GM12865 (cell line): ENCODE measurements at regions not wholly inside any gene's neighbourhood (a gene's known extent, or its start where the extent isn't known, plus 50 kb on each side); places are given as distances from the start of the nearest gene placed in this dataset.

Experiments used
- DNase-seq: peaks from one replicate; pipeline ENCODE4 v3.0.0; 2010; ENCODE audit warnings: low read depth
- H3K4me3 ChIP-seq: 2 replicates; pipeline ENCODE4 v1.5.1; 2011; ENCODE audit warnings: mild to moderate bottlenecking, low read depth, low read length, control low read depth
- CTCF ChIP-seq: IDR thresholded peaks from 2 replicates; pipeline ENCODE4 v1.5.1; 2011; ENCODE audit warnings: low read length, control low read depth, low read depth, inconsistent platforms; ENCODE audit not compliant: insufficient read depth; ENCODE audit errors: missing control alignments

- no peak for TF ChIP-seq CTCF
- DNase-seq, result no peak
- H3K4me3 ChIP-seq, result no peak overlapping the region
These were observed 185.5 kb downstream of the RAB28 start for GRCh38 chr4:13298655-13299054.

- DNase-seq, result no peak
- no peak overlapping the region for H3K4me3 ChIP-seq
- TF ChIP-seq CTCF, result no peak
These were observed 187.2 kb downstream of the RAB28 start for GRCh38 chr4:13296986-13297385.

- TF ChIP-seq CTCF, result no peak
- H3K4me3 ChIP-seq, result no peak overlapping the region
- DNase-seq, result no peak
These were observed 189.1 kb downstream of the RAB28 start for GRCh38 chr4:13294961-13295605.

GRCh38 chr4:13292372-13292771, 191.8 kb downstream of the RAB28 start:
- TF ChIP-seq CTCF, result no peak
- DNase-seq, result no peak

GRCh38 chr4:13289391-13289790, 194.7 kb downstream of the RAB28 start:
- H3K4me3 ChIP-seq, result no peak overlapping the region
- DNase-seq, result no peak
- no peak for TF ChIP-seq CTCF

More at GRCh38 chr4:13292372-13292771, 191.8 kb downstream of the RAB28 start:
- no peak overlapping the region for H3K4me3 ChIP-seq

- TF ChIP-seq CTCF, result no peak
- no peak overlapping the region for H3K4me3 ChIP-seq
- DNase-seq, result no peak
These were observed 198.8 kb downstream of the RAB28 start for GRCh38 chr4:13285336-13285735.

- no peak overlapping the region for H3K4me3 ChIP-seq
- TF ChIP-seq CTCF, result no peak
These were observed 199.2 kb downstream of the RAB28 start for GRCh38 chr4:13284932-13285331.

More at GRCh38 chr4:13284932-13285331, 199.2 kb downstream of the RAB28 start:
- no peak for DNase-seq
